ENCODE measurements at regions not wholly inside any gene's neighbourhood (a gene's known extent, or its start where the extent isn't known, plus 50 kb on each side); places are given as distances from the start of the nearest gene placed in this dataset.

GRCh38 chr2:67008155-67008554 lies 389.0 kb upstream of the ETAA1 start:
- Histone ChIP-seq H3K27ac (ENCODE audit: low read length, poor library complexity, severe bottlenecking) (no peak overlapping the region), H2BK12ac (ENCODE audit: low read length in 2 of 2) (no peak overlapping the region), H3K4me3 (ENCODE audit: insufficient read depth in 1 of 2, low read depth in 1 of 2, low read length in 2 of 2) (no peak overlapping the region), H3K9ac (ENCODE audit: low read length) (no peak overlapping the region), H3K18ac (ENCODE audit: low read depth in 1 of 2, low read length in 2 of 2) (peak overlapping the region in 1 of 2 experiments; percentile 33), H3K9me3 (ENCODE audit: control insufficient read depth, low read length) (no peaks in the 10 kb centered on the region), H2BK15ac (ENCODE audit: low read depth, poor library complexity, severe bottlenecking) (no peak overlapping the region), H2BK120ac (ENCODE audit: low read depth, low read length) (no peak overlapping the region), H3K4ac (ENCODE audit: low read depth in 1 of 2, low read length in 2 of 2) (no peak overlapping the region), H3K79me1 (replicated peaks; ENCODE audit: low read length, poor library complexity, severe bottlenecking) (no peaks in the 10 kb centered on the region), H2AFZ (ENCODE audit: low read depth, low read length) (no peak overlapping the region), H3K36me3 (ENCODE audit: control insufficient read depth in 1 of 2, insufficient read depth in 2 of 2, low read depth in 1 of 2, low read length in 2 of 2) (no peaks in the 10 kb centered on the region), H4K91ac (ENCODE audit: low read length) (no peak overlapping the region), H2BK5ac (ENCODE audit: low read depth, low read length, poor library complexity, severe bottlenecking) (no peak overlapping the region), H2AK5ac (ENCODE audit: low read length, severe bottlenecking) (no peak overlapping the region), H4K8ac (ENCODE audit: low read length) (no peak overlapping the region), H3K14ac (ENCODE audit: low read length in 2 of 2) (no peak overlapping the region), H3K4me2 (ENCODE audit: low read length, poor library complexity, severe bottlenecking) (no peak overlapping the region), H3K23ac (ENCODE audit: low read length in 2 of 2) (no peak overlapping the region), H3K4me1 (ENCODE audit: control insufficient read depth, insufficient read depth, low read depth, low read length) (no peaks in the 10 kb centered on the region), H3K27me3 (ENCODE audit: control insufficient read depth in 1 of 2, insufficient read depth in 1 of 2, low read length in 2 of 2) (peaks cover 0 to 6% of the 10 kb centered on the region in 2 experiments)
- no peak for DNase-seq
- WGBS = 89% methylated on average over 3 of the region's 4 CpGs

GRCh38 chr2:67012165-67012564 lies 385.0 kb upstream of the ETAA1 start:
- H3K4me2 ChIP-seq (ENCODE audit: low read length, poor library complexity, severe bottlenecking) = no peak overlapping the region
- H3K4ac ChIP-seq (ENCODE audit: low read depth in 1 of 2, low read length in 2 of 2) = no peak overlapping the region
- H3K4me1 ChIP-seq (ENCODE audit: control insufficient read depth, insufficient read depth, low read depth, low read length) = no peaks in the 10 kb centered on the region
- no peak overlapping the region for H3K4me3 ChIP-seq (ENCODE audit: insufficient read depth in 1 of 2, low read depth in 1 of 2, low read length in 2 of 2)
- no peaks in the 10 kb centered on the region for H3K79me1 ChIP-seq (replicated peaks; ENCODE audit: low read length, poor library complexity, severe bottlenecking)
- no peak overlapping the region for H2AFZ ChIP-seq (ENCODE audit: low read depth, low read length)
- peak overlapping the region in 1 of 2 experiments; percentile 44 for H3K18ac ChIP-seq (ENCODE audit: low read depth in 1 of 2, low read length in 2 of 2)
- peaks cover 0 to 6% of the 10 kb centered on the region in 2 experiments for H3K27me3 ChIP-seq (ENCODE audit: control insufficient read depth in 1 of 2, insufficient read depth in 1 of 2, low read length in 2 of 2)
- no peak overlapping the region for H2BK5ac ChIP-seq (ENCODE audit: low read depth, low read length, poor library complexity, severe bottlenecking)
- no peak overlapping the region for H2BK12ac ChIP-seq (ENCODE audit: low read length in 2 of 2)
- no peaks in the 10 kb centered on the region for H3K9me3 ChIP-seq (ENCODE audit: control insufficient read depth, low read length)
- no peak overlapping the region for H3K23ac ChIP-seq (ENCODE audit: low read length in 2 of 2)
- H2BK120ac ChIP-seq (ENCODE audit: low read depth, low read length) = no peak overlapping the region
- no peak overlapping the region for H4K8ac ChIP-seq (ENCODE audit: low read length)
- H4K91ac ChIP-seq (ENCODE audit: low read length) = no peak overlapping the region
- H2BK15ac ChIP-seq (ENCODE audit: low read depth, poor library complexity, severe bottlenecking) = no peak overlapping the region
- H3K36me3 ChIP-seq (ENCODE audit: control insufficient read depth in 1 of 2, insufficient read depth in 2 of 2, low read depth in 1 of 2, low read length in 2 of 2) = no peaks in the 10 kb centered on the region
- H2AK5ac ChIP-seq (ENCODE audit: low read length, severe bottlenecking) = no peak overlapping the region
- no peak overlapping the region for H3K9ac ChIP-seq (ENCODE audit: low read length)
- 93% methylated on average over 1 of the region's 1 CpG for WGBS
- no peak overlapping the region for H3K14ac ChIP-seq (ENCODE audit: low read length in 2 of 2)
- H3K27ac ChIP-seq (ENCODE audit: low read length, poor library complexity, severe bottlenecking) = no peak overlapping the region
- DNase-seq = no peak

GRCh38 chr2:67013821-67014220 lies 383.3 kb upstream of the ETAA1 start:
- Histone ChIP-seq H3K18ac (ENCODE audit: low read depth in 1 of 2, low read length in 2 of 2) (no peak overlapping the region), H3K14ac (ENCODE audit: low read length in 2 of 2) (no peak overlapping the region), H3K27ac (ENCODE audit: low read length, poor library complexity, severe bottlenecking) (no peak overlapping the region), H2BK15ac (ENCODE audit: low read depth, poor library complexity, severe bottlenecking) (no peak overlapping the region), H3K4me2 (ENCODE audit: low read length, poor library complexity, severe bottlenecking) (no peak overlapping the region), H2BK12ac (ENCODE audit: low read length in 2 of 2) (no peak overlapping the region), H3K23ac (ENCODE audit: low read length in 2 of 2) (no peak overlapping the region), H3K4ac (ENCODE audit: low read depth in 1 of 2, low read length in 2 of 2) (no peak overlapping the region), H3K9me3 (ENCODE audit: control insufficient read depth, low read length) (no peaks in the 10 kb centered on the region), H2BK5ac (ENCODE audit: low read depth, low read length, poor library complexity, severe bottlenecking) (no peak overlapping the region), H3K4me1 (ENCODE audit: control insufficient read depth, insufficient read depth, low read depth, low read length) (peaks cover 2% of the 10 kb centered on the region), H4K91ac (ENCODE audit: low read length) (no peak overlapping the region), H4K8ac (ENCODE audit: low read length) (no peak overlapping the region), H3K9ac (ENCODE audit: low read length) (no peak overlapping the region), H3K4me3 (ENCODE audit: insufficient read depth in 1 of 2, low read depth in 1 of 2, low read length in 2 of 2) (no peak overlapping the region), H3K79me1 (replicated peaks; ENCODE audit: low read length, poor library complexity, severe bottlenecking) (no peaks in the 10 kb centered on the region), H3K36me3 (ENCODE audit: control insufficient read depth in 1 of 2, insufficient read depth in 2 of 2, low read depth in 1 of 2, low read length in 2 of 2) (no peaks in the 10 kb centered on the region), H2AK5ac (ENCODE audit: low read length, severe bottlenecking) (no peak overlapping the region), H3K27me3 (ENCODE audit: control insufficient read depth in 1 of 2, insufficient read depth in 1 of 2, low read length in 2 of 2) (peaks cover 0 to 6% of the 10 kb centered on the region in 2 experiments), H2BK120ac (ENCODE audit: low read depth, low read length) (no peak overlapping the region), H2AFZ (ENCODE audit: low read depth, low read length) (no peak overlapping the region)
- peak; percentile 34 for DNase-seq
- WGBS = no CpG with 5 or more reads among the region's 1 CpG

GRCh38 chr2:67015681-67016080 lies 381.5 kb upstream of the ETAA1 start:
- Histone ChIP-seq H3K14ac (ENCODE audit: low read length in 2 of 2) (no peak overlapping the region), H2BK12ac (ENCODE audit: low read length in 2 of 2) (no peak overlapping the region), H4K8ac (ENCODE audit: low read length) (no peak overlapping the region), H3K9me3 (ENCODE audit: control insufficient read depth, low read length) (no peaks in the 10 kb centered on the region), H2BK5ac (ENCODE audit: low read depth, low read length, poor library complexity, severe bottlenecking) (no peak overlapping the region), H2AFZ (ENCODE audit: low read depth, low read length) (no peak overlapping the region), H3K4me2 (ENCODE audit: low read length, poor library complexity, severe bottlenecking) (no peak overlapping the region), H2AK5ac (ENCODE audit: low read length, severe bottlenecking) (no peak overlapping the region), H4K91ac (ENCODE audit: low read length) (no peak overlapping the region), H3K27me3 (ENCODE audit: control insufficient read depth in 1 of 2, insufficient read depth in 1 of 2, low read length in 2 of 2) (peaks cover 0 to 6% of the 10 kb centered on the region in 2 experiments), H2BK120ac (ENCODE audit: low read depth, low read length) (no peak overlapping the region), H3K36me3 (ENCODE audit: control insufficient read depth in 1 of 2, insufficient read depth in 2 of 2, low read depth in 1 of 2, low read length in 2 of 2) (no peaks in the 10 kb centered on the region), H2BK15ac (ENCODE audit: low read depth, poor library complexity, severe bottlenecking) (no peak overlapping the region), H3K4ac (ENCODE audit: low read depth in 1 of 2, low read length in 2 of 2) (no peak overlapping the region), H3K23ac (ENCODE audit: low read length in 2 of 2) (no peak overlapping the region), H3K4me1 (ENCODE audit: control insufficient read depth, insufficient read depth, low read depth, low read length) (peaks cover 2% of the 10 kb centered on the region), H3K79me1 (replicated peaks; ENCODE audit: low read length, poor library complexity, severe bottlenecking) (no peaks in the 10 kb centered on the region), H3K9ac (ENCODE audit: low read length) (no peak overlapping the region), H3K18ac (ENCODE audit: low read depth in 1 of 2, low read length in 2 of 2) (no peak overlapping the region), H3K27ac (ENCODE audit: low read length, poor library complexity, severe bottlenecking) (no peak overlapping the region), H3K4me3 (ENCODE audit: insufficient read depth in 1 of 2, low read depth in 1 of 2, low read length in 2 of 2) (no peak overlapping the region)
- no peak for DNase-seq

All from mesenchymal stem cell (in vitro differentiated cells and primary cell).